Body of pancreas (tissue), 4 donors: ENCODE measurements at regions not wholly inside any gene's neighbourhood (a gene's known extent, or its start where the extent isn't known, plus 50 kb on each side); places are given as distances from the start of the nearest gene placed in this dataset. TPM values are rescaled to one million over a fixed set of nuclear protein-coding genes. Genes with fewer than 3 reads are reported as not detected.

ENCODE experiments used
- ATAC-seq: fragments of 150-250 bp; one replicate; pipeline ENCODE4 v1.9.1; 2016
- DNase-seq, 4 donors: peaks; one replicate each; pipeline ENCODE4 v3.0.0-alpha.2; 2019
- H3K27ac ChIP-seq, 4 donors: fragments of 200-600 bp; sonication (generic); 1 replicate in 3 of 4; 2 replicates in 1 of 4; pipeline versions ENCODE4 v1.5.1 to v1.6.1; 2016 to 2019; ENCODE audit warnings: mild to moderate bottlenecking in 1 of 4, mixed read lengths in 1 of 4, moderate library complexity in 1 of 4
- H3K27me3 ChIP-seq, 2 donors: fragments of 200-600 bp; sonication (generic); one replicate each; pipeline ENCODE4 v1.6.0; 2016; ENCODE audit warnings: mild to moderate bottlenecking in 1 of 2
- H3K36me3 ChIP-seq, 2 donors: fragments of 200-600 bp; sonication (generic); replicated peaks in 1 of 2; 2 replicates each; pipeline ENCODE4 v1.5.1; 2016; ENCODE audit warnings: low read depth in 2 of 2; ENCODE audit not compliant: insufficient read depth in 1 of 2
- H3K4me1 ChIP-seq: fragments of 200-600 bp; sonication (generic); one replicate; pipeline ENCODE4 v1.6.0; 2016
- H3K4me3 ChIP-seq, 2 donors: fragments of 200-600 bp; sonication (generic); 1 replicate in 1 of 2; 2 replicates in 1 of 2; pipeline ENCODE4 v1.5.1; 2016 to 2019
- H3K9me3 ChIP-seq, 3 donors: fragments of 200-600 bp; sonication (generic); 1 replicate in 2 of 3; 2 replicates in 1 of 3; pipeline ENCODE4 v1.5.1; 2016
- CTCF ChIP-seq, 7 experiments: fragments of 450-650 bp in 4 of 7; fragments of 200-600 bp in 3 of 7; sonication (generic) in 3 of 7; IDR thresholded peaks; one replicate each; pipeline ENCODE4 v1.5.1; 2016 to 2019; ENCODE audit warnings: antibody characterized with exemption in 7 of 7
- POLR2A ChIP-seq, 3 donors: fragments of 450-650 bp; IDR thresholded peaks; one replicate each; pipeline ENCODE4 v1.6.1; 2016; ENCODE audit warnings: antibody characterized with exemption in 3 of 3, mild to moderate bottlenecking in 2 of 3
- WGBS, 2 donors: methylation state at CpG; one replicate each; pipeline ENCODE4 v1.1.5; 2017; 5-methylcytosine and 5-hydroxymethylcytosine counted together
- intact Hi-C: fragments of 100-400 bp; cut with DNase I; formaldehyde crosslinking; loops from one replicate; pipeline ENCODE4 v1.15.1; 2023
- small RNA-seq: library from RNA; depleted of rRNA; stranded (forward); fragments of <200 nt; gene quantifications from one replicate; pipeline ENCODE3, GENCODE V24; 2016

- H3K4me3 ChIP-seq, result no peak overlapping the region
- H3K36me3 ChIP-seq, result no peaks in the 10 kb centered on the region
- no peaks in the 10 kb centered on the region for H3K4me1 ChIP-seq
- H3K9me3 ChIP-seq, result peaks cover 0 to 9% (median 0%) of the 10 kb centered on the region in 3 donors
- no peak overlapping the region for H3K27ac ChIP-seq
- no peaks in the 10 kb centered on the region for H3K27me3 ChIP-seq
- DNase-seq, result no peak
- intact Hi-C loops, result no loop called here
- no peak for ATAC-seq
- WGBS, 2 donors, result 27 to 43% methylated on average over 2 of the region's 2 CpGs
- no peak for TF ChIP-seq POLR2A (IDR thresholded peaks at IDR 0.05)
- TF ChIP-seq CTCF (IDR thresholded peaks at IDR 0.05), result no peak
Measured at GRCh38 chr5:51302343-51302742, 80.9 kb upstream of the ISL1 start.

GRCh38 chr5:51326844-51327243, 56.4 kb upstream of the ISL1 start:
- Histone ChIP-seq H3K4me1 (no peaks in the 10 kb centered on the region), H3K4me3 (no peak overlapping the region), H3K27ac (no peak overlapping the region), H3K27me3 (no peaks in the 10 kb centered on the region), H3K9me3 (no peaks in the 10 kb centered on the region), H3K36me3 (no peaks in the 10 kb centered on the region)
- DNase-seq, result no peak
- WGBS, 2 donors, result 6 to 22% methylated on average over 1 of the region's 1 CpG
- no peak for ATAC-seq
- intact Hi-C loops, result no loop called here
- TF ChIP-seq POLR2A (IDR thresholded peaks at IDR 0.05) (no peak), CTCF (IDR thresholded peaks at IDR 0.05) (no peak)

Small RNA genes lying in the stretch of these regions (small RNA-seq; reads per million reads assigned to genes)
- gene AC022441.3, result not detected
- not detected for gene RNU6-1296P
- gene RNU6-480P, result not detected
